Activated CD4-positive, alpha-beta T cell treated with anti-CD3 and anti-CD28 coated beads, Interleukin-2, Interleukin-6, amounts not matched to agents 100 ng/mL and 50 ng/mL, durations not matched to agents 16 hours and 8 hours (primary cell): ENCODE measurements at regions not wholly inside any gene's neighbourhood (a gene's known extent, or its start where the extent isn't known, plus 50 kb on each side); places are given as distances from the start of the nearest gene placed in this dataset.

ENCODE experiments used
- DNase-seq: peaks from one replicate; pipeline ENCODE4 v3.0.0-alpha.2; 2020

- no peak for DNase-seq
Observed at GRCh38 chr2:21254170-21254965, 130.6 kb downstream of the TDRD15 start.

- DNase-seq, result no peak
Observed at GRCh38 chr2:21256006-21256405, 132.2 kb downstream of the TDRD15 start.

- no peak for DNase-seq
Observed at GRCh38 chr2:21257621-21258020, 133.9 kb downstream of the TDRD15 start.

- no peak for DNase-seq
Observed at GRCh38 chr2:21258082-21258481, 134.3 kb downstream of the TDRD15 start.

GRCh38 chr2:21260311-21260710, 136.5 kb downstream of the TDRD15 start:
- DNase-seq, result no peak

GRCh38 chr2:21261591-21261990, 137.8 kb downstream of the TDRD15 start:
- no peak for DNase-seq

GRCh38 chr2:21262426-21262940, 138.7 kb downstream of the TDRD15 start:
- DNase-seq, result no peak

GRCh38 chr2:21263622-21264021, 139.9 kb downstream of the TDRD15 start:
- no peak for DNase-seq

GRCh38 chr2:21265752-21266151, 142.0 kb downstream of the TDRD15 start:
- no peak for DNase-seq

- DNase-seq, result no peak
Observed at GRCh38 chr2:21267232-21267835, 143.6 kb downstream of the TDRD15 start.

- no peak for DNase-seq
Observed at GRCh38 chr2:21268197-21268877, 144.6 kb downstream of the TDRD15 start.

GRCh38 chr2:21268878-21269224, 145.1 kb downstream of the TDRD15 start:
- DNase-seq, result no peak

GRCh38 chr2:21269382-21269781, 145.6 kb downstream of the TDRD15 start:
- no peak for DNase-seq

GRCh38 chr2:21270083-21270491, 146.3 kb downstream of the TDRD15 start:
- no peak for DNase-seq

GRCh38 chr2:21270708-21271122, 146.9 kb downstream of the TDRD15 start:
- DNase-seq, result no peak

- no peak for DNase-seq
Observed at GRCh38 chr2:21276163-21276562, 152.4 kb downstream of the TDRD15 start.

GRCh38 chr2:21277068-21278056, 153.6 kb downstream of the TDRD15 start:
- DNase-seq, result no peak

GRCh38 chr2:21279525-21279924, 155.8 kb downstream of the TDRD15 start:
- DNase-seq, result no peak

- DNase-seq, result no peak
Observed at GRCh38 chr2:21280793-21281192, 157.0 kb downstream of the TDRD15 start.

- no peak for DNase-seq
Observed at GRCh38 chr2:21281384-21281783, 157.6 kb downstream of the TDRD15 start.

GRCh38 chr2:21281791-21282514, 158.2 kb downstream of the TDRD15 start:
- DNase-seq, result no peak

- DNase-seq, result no peak
Observed at GRCh38 chr2:21282515-21282898, 158.7 kb downstream of the TDRD15 start.
